SK-N-SH treated with all-trans-retinoic acid at 6 μM for 48 hours (cell line): ENCODE measurements at regions not wholly inside any gene's neighbourhood (a gene's known extent, or its start where the extent isn't known, plus 50 kb on each side); places are given as distances from the start of the nearest gene placed in this dataset.

Source experiments
- ATAC-seq: fragments of 200-7000 bp; cut with Tn5 transposase; 3 replicates; pipeline ENCODE4 v1.9.1; 2020; ENCODE audit warnings: mild to moderate bottlenecking, moderate library complexity
- ARNTL ChIP-seq: fragments of 450-650 bp; formaldehyde crosslinking; IDR thresholded peaks from 2 replicates; pipeline ENCODE4 v1.5.0; 2020; ENCODE audit warnings: low read depth, mild to moderate bottlenecking, moderate library complexity, borderline replicate concordance
- BACH2 ChIP-seq: fragments of 250-450 bp; sonication (Bioruptor Pico); IDR thresholded peaks from 2 replicates; pipeline ENCODE4 v1.9.0; 2021; ENCODE audit warnings: mild to moderate bottlenecking, borderline replicate concordance
- CSDC2 ChIP-seq: fragments of 250-450 bp; sonication (Bioruptor Pico); IDR thresholded peaks from 2 replicates; pipeline ENCODE4 v1.5.0; 2020; ENCODE audit warnings: mild to moderate bottlenecking, moderate library complexity
- GLIS3 ChIP-seq: fragments of 250-450 bp; sonication (Bioruptor Pico); IDR thresholded peaks from 2 replicates; pipeline ENCODE4 v1.5.0; 2020; ENCODE audit warnings: mild to moderate bottlenecking, moderate library complexity
- ISL1 ChIP-seq: fragments of 250-450 bp; sonication (Bioruptor Pico); IDR thresholded peaks from 2 replicates; pipeline ENCODE4 v2.1.2; 2022; ENCODE audit warnings: mild to moderate bottlenecking, moderate library complexity
- OSR1 ChIP-seq: fragments of 250-450 bp; sonication (Bioruptor Pico); IDR thresholded peaks from 2 replicates; pipeline ENCODE4 v1.8.0; 2022; ENCODE audit warnings: moderate library complexity, mild to moderate bottlenecking, inconsistent platforms
- PPARA ChIP-seq: fragments of 250-450 bp; sonication (Bioruptor Pico); IDR thresholded peaks from 2 replicates; pipeline ENCODE4 v1.5.0; 2020; ENCODE audit warnings: mild to moderate bottlenecking, borderline replicate concordance
- RARB ChIP-seq: fragments of 250-450 bp; sonication (Bioruptor Pico); IDR thresholded peaks from 2 replicates; pipeline ENCODE4 v1.8.0; 2021; ENCODE audit warnings: mild to moderate bottlenecking, moderate library complexity
- SNAI2 ChIP-seq: fragments of 250-450 bp; sonication (Bioruptor Pico); IDR thresholded peaks from 2 replicates; pipeline ENCODE4 v1.5.0; 2020; ENCODE audit warnings: mild to moderate bottlenecking, moderate library complexity
- TCF4 ChIP-seq: fragments of 250-450 bp; sonication (Bioruptor Pico); IDR thresholded peaks from 2 replicates; pipeline ENCODE4 v1.8.0; 2021; ENCODE audit warnings: mild to moderate bottlenecking, moderate library complexity, borderline replicate concordance
- TOX ChIP-seq: fragments of 250-450 bp; sonication (Bioruptor Pico); IDR thresholded peaks from 2 replicates; pipeline ENCODE4 v1.8.0; 2021; ENCODE audit warnings: mild to moderate bottlenecking, moderate library complexity, borderline replicate concordance
- ZC3H10 ChIP-seq: fragments of 250-450 bp; sonication (Bioruptor Pico); IDR thresholded peaks from 2 replicates; pipeline ENCODE4 v1.5.1; 2021; ENCODE audit warnings: mild to moderate bottlenecking, moderate library complexity
- ZFP3 ChIP-seq: fragments of 250-450 bp; sonication (Bioruptor Pico); IDR thresholded peaks from 2 replicates; pipeline ENCODE4 v1.5.0; 2020; ENCODE audit warnings: mild to moderate bottlenecking, moderate library complexity
- ZFP30 ChIP-seq: fragments of 450-650 bp; formaldehyde crosslinking; IDR thresholded peaks from 2 replicates; pipeline ENCODE4 v1.5.0; 2022; ENCODE audit warnings: mild to moderate bottlenecking, moderate library complexity
- ZNF565 ChIP-seq: fragments of 450-650 bp; formaldehyde crosslinking; conservative IDR thresholded peaks from 2 replicates; pipeline ENCODE4 v1.5.0; 2020; ENCODE audit warnings: low read depth, mild to moderate bottlenecking, moderate library complexity
- ZNF70 ChIP-seq: fragments of 450-650 bp; formaldehyde crosslinking; IDR thresholded peaks from 2 replicates; pipeline ENCODE4 v1.5.0; 2020; ENCODE audit warnings: mild to moderate bottlenecking, moderate library complexity
- ZNF8 ChIP-seq: fragments of 450-650 bp; formaldehyde crosslinking; IDR thresholded peaks from 2 replicates; pipeline ENCODE4 v1.5.0; 2020; ENCODE audit warnings: mild to moderate bottlenecking, moderate library complexity
- TF ChIP-seq, protein P1 (sequence below): fragments of 250-450 bp; sonication (Bioruptor Pico); IDR thresholded peaks from 2 replicates; pipeline ENCODE4 v1.8.0; 2020; ENCODE audit warnings: mild to moderate bottlenecking, moderate library complexity, borderline replicate concordance
- TF ChIP-seq, protein P2 (sequence below): fragments of 250-450 bp; sonication (Bioruptor Pico); IDR thresholded peaks from 2 replicates; pipeline ENCODE4 v1.5.1; 2021; ENCODE audit warnings: mild to moderate bottlenecking, moderate library complexity
- TF ChIP-seq, protein P3 (sequence below): fragments of 250-450 bp; sonication (Bioruptor Pico); IDR thresholded peaks from 2 replicates; pipeline ENCODE4 v1.5.1; 2020; ENCODE audit warnings: low read depth, mild to moderate bottlenecking, moderate library complexity
- TF ChIP-seq, protein P4 (sequence below): fragments of 250-450 bp; sonication (Bioruptor Pico); IDR thresholded peaks from 2 replicates; pipeline ENCODE4 v1.5.0; 2020; ENCODE audit warnings: mild to moderate bottlenecking, moderate library complexity
- TF ChIP-seq, protein P5 (sequence below): fragments of 250-450 bp; sonication (Bioruptor Pico); IDR thresholded peaks from 2 replicates; pipeline ENCODE4 v1.8.0; 2021; ENCODE audit warnings: low read depth, mild to moderate bottlenecking, moderate library complexity, borderline replicate concordance

DNA sequence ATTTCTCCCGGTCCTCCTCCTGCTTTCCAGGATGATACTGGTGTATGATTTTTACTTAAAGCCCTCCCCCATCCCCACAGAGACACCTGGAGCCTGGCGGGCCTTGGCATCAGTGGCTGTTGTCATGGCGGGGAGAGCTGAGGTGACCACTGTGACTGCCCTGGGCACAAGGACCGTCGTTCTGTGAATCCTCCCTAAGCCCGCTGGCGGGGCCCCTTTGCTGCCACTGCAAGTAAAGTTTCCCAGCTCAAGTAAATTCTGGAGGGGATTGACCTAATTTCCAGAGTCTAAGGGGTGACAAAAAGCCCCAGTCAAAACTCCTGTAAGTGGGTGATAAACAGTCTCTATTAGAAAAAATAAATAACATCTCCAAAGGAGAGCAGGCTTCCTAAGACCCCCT, 393.2 kb upstream of the PODXL start:
- no peak for ATAC-seq
- TF ChIP-seq ZFP30 (CRISPR knock-in tag) (no peak), ZNF565 (CRISPR knock-in tag) (no peak), SNAI2 (CRISPR knock-in tag) (no peak), ARNTL (CRISPR knock-in tag) (no peak), ZNF8 (no peak), ISL1 (CRISPR knock-in tag) (no peak), ZFP3 (CRISPR knock-in tag) (no peak)
- TF ChIP-seq, protein P1, sequence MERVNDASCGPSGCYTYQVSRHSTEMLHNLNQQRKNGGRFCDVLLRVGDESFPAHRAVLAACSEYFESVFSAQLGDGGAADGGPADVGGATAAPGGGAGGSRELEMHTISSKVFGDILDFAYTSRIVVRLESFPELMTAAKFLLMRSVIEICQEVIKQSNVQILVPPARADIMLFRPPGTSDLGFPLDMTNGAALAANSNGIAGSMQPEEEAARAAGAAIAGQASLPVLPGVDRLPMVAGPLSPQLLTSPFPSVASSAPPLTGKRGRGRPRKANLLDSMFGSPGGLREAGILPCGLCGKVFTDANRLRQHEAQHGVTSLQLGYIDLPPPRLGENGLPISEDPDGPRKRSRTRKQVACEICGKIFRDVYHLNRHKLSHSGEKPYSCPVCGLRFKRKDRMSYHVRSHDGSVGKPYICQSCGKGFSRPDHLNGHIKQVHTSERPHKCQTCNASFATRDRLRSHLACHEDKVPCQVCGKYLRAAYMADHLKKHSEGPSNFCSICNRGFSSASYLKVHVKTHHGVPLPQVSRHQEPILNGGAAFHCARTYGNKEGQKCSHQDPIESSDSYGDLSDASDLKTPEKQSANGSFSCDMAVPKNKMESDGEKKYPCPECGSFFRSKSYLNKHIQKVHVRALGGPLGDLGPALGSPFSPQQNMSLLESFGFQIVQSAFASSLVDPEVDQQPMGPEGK (CRISPR knock-in tag): no peak
- TF ChIP-seq, protein P2, sequence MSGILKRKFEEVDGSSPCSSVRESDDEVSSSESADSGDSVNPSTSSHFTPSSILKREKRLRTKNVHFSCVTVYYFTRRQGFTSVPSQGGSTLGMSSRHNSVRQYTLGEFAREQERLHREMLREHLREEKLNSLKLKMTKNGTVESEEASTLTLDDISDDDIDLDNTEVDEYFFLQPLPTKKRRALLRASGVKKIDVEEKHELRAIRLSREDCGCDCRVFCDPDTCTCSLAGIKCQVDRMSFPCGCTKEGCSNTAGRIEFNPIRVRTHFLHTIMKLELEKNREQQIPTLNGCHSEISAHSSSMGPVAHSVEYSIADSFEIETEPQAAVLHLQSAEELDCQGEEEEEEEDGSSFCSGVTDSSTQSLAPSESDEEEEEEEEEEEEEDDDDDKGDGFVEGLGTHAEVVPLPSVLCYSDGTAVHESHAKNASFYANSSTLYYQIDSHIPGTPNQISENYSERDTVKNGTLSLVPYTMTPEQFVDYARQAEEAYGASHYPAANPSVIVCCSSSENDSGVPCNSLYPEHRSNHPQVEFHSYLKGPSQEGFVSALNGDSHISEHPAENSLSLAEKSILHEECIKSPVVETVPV (CRISPR knock-in tag): no peak
- TF ChIP-seq, protein P3, sequence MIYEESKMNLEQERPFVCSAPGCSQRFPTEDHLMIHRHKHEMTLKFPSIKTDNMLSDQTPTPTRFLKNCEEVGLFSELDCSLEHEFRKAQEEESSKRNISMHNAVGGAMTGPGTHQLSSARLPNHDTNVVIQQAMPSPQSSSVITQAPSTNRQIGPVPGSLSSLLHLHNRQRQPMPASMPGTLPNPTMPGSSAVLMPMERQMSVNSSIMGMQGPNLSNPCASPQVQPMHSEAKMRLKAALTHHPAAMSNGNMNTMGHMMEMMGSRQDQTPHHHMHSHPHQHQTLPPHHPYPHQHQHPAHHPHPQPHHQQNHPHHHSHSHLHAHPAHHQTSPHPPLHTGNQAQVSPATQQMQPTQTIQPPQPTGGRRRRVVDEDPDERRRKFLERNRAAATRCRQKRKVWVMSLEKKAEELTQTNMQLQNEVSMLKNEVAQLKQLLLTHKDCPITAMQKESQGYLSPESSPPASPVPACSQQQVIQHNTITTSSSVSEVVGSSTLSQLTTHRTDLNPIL (CRISPR knock-in tag): no peak

DNA sequence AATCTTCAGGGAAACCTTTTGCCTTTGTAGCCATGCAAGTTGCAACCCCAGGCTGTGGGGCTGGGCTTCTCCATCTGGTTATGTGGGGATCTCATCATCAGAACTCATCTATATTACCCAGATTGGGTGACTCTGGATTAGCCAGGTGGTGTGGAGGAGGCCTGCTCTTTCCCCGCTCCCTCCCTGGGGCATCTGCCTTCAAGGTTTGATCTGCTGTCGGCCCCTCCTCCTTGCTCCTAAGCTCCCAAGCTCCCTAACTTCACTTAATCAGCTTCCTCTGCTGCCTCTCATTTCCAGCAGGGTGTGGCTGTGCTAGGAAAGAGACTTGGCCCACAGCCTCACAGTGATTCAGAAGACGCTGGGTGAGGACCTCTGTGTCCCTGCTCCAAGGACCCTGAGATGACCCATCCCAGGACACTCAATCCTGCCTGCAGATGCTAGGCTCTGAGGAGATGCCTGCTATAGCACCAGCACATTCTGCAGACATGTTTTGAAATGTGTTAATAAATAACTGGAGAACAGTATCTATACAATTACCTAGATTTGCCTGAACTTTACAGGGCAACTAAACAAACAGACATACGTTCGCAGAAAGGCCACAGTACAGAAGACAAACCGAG, 392.1 kb upstream of the PODXL start:
- TF ChIP-seq ZC3H10 (CRISPR knock-in tag): no peak
- TF ChIP-seq TCF4 (CRISPR knock-in tag): no peak
- TF ChIP-seq GLIS3: no peak
- no peak for TF ChIP-seq BACH2 (CRISPR knock-in tag)
- TF ChIP-seq SNAI2 (CRISPR knock-in tag): no peak
- no peak for TF ChIP-seq ZFP3 (CRISPR knock-in tag)
- TF ChIP-seq TOX: no peak
- no peak for TF ChIP-seq ARNTL (CRISPR knock-in tag)
- TF ChIP-seq OSR1 (CRISPR knock-in tag): no peak
- TF ChIP-seq RARB (CRISPR knock-in tag): no peak
- ATAC-seq: peak; percentile 25

DNA sequence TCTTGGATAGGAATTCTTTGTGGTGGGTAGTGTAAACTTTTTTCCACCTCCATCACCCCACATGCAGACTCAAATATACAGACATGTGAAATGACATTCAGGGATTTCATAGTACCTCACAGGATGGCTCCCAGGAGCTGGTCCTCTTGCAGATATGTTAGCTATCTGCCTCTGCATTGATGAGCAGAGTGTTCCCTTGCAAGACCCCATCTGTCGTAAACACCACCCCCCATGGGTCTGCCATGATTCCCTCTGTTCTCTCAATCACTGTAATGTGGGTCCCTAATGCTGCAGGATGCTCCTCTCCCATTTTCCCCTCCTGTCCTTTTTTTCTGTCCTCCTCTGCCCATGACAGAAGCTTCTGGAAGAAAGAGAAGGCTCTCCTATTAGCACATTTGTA, 391.2 kb upstream of the PODXL start:
- TF ChIP-seq ZNF565 (CRISPR knock-in tag) (no peak), ZNF70 (CRISPR knock-in tag) (no peak), PPARA (CRISPR knock-in tag) (no peak), ZFP3 (CRISPR knock-in tag) (no peak), RARB (CRISPR knock-in tag) (no peak), ZNF8 (no peak), TOX (no peak), SNAI2 (CRISPR knock-in tag) (no peak), BACH2 (CRISPR knock-in tag) (no peak), TCF4 (CRISPR knock-in tag) (no peak), ZC3H10 (CRISPR knock-in tag) (no peak), ARNTL (CRISPR knock-in tag) (no peak), CSDC2 (CRISPR knock-in tag) (no peak), GLIS3 (no peak)
- TF ChIP-seq, protein P1 (CRISPR knock-in tag): no peak
- TF ChIP-seq, protein P4, sequence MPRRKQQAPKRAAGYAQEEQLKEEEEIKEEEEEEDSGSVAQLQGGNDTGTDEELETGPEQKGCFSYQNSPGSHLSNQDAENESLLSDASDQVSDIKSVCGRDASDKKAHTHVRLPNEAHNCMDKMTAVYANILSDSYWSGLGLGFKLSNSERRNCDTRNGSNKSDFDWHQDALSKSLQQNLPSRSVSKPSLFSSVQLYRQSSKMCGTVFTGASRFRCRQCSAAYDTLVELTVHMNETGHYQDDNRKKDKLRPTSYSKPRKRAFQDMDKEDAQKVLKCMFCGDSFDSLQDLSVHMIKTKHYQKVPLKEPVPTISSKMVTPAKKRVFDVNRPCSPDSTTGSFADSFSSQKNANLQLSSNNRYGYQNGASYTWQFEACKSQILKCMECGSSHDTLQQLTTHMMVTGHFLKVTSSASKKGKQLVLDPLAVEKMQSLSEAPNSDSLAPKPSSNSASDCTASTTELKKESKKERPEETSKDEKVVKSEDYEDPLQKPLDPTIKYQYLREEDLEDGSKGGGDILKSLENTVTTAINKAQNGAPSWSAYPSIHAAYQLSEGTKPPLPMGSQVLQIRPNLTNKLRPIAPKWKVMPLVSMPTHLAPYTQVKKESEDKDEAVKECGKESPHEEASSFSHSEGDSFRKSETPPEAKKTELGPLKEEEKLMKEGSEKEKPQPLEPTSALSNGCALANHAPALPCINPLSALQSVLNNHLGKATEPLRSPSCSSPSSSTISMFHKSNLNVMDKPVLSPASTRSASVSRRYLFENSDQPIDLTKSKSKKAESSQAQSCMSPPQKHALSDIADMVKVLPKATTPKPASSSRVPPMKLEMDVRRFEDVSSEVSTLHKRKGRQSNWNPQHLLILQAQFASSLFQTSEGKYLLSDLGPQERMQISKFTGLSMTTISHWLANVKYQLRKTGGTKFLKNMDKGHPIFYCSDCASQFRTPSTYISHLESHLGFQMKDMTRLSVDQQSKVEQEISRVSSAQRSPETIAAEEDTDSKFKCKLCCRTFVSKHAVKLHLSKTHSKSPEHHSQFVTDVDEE (CRISPR knock-in tag): no peak
- TF ChIP-seq, protein P5, sequence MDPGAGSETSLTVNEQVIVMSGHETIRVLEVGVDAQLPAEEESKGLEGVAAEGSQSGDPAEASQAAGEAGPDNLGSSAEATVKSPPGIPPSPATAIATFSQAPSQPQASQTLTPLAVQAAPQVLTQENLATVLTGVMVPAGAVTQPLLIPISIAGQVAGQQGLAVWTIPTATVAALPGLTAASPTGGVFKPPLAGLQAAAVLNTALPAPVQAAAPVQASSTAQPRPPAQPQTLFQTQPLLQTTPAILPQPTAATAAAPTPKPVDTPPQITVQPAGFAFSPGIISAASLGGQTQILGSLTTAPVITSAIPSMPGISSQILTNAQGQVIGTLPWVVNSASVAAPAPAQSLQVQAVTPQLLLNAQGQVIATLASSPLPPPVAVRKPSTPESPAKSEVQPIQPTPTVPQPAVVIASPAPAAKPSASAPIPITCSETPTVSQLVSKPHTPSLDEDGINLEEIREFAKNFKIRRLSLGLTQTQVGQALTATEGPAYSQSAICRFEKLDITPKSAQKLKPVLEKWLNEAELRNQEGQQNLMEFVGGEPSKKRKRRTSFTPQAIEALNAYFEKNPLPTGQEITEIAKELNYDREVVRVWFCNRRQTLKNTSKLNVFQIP: no peak
- ATAC-seq: no peak
